Coronary artery (tissue), 2 donors: ENCODE measurements at regions not wholly inside any gene's neighbourhood (a gene's known extent, or its start where the extent isn't known, plus 50 kb on each side); places are given as distances from the start of the nearest gene placed in this dataset.

Source experiments
- DNase-seq: peaks from one replicate; pipeline ENCODE4 v3.0.0-alpha.2; 2017; ENCODE audit warnings: low spot score
- H3K27ac ChIP-seq, 2 donors: fragments of 200-600 bp; sonication (generic); one replicate each; pipeline ENCODE4 v1.5.1; 2016 to 2019
- H3K4me3 ChIP-seq: fragments of 200-600 bp; sonication (generic); 2 replicates; pipeline ENCODE4 v1.5.1; 2016; ENCODE audit warnings: mild to moderate bottlenecking, moderate library complexity
- CTCF ChIP-seq: fragments of 200-600 bp; sonication (generic); IDR thresholded peaks from one replicate; pipeline ENCODE4 v1.5.1; 2019; ENCODE audit warnings: antibody characterized with exemption

- no peak overlapping the region for H3K4me3 ChIP-seq
- no peak for DNase-seq
- TF ChIP-seq CTCF = no peak
- H3K27ac ChIP-seq = no peak overlapping the region
These were observed 2638.7 kb upstream of the PCDH20 start for GRCh38 chr13:64054321-64054720.

GRCh38 chr13:64052521-64052920 is 2636.9 kb upstream of the PCDH20 start:
- Histone ChIP-seq H3K4me3 (no peak overlapping the region), H3K27ac (no peak overlapping the region)
- TF ChIP-seq CTCF = no peak
- no peak for DNase-seq

- no peak for TF ChIP-seq CTCF
- DNase-seq = no peak
- Histone ChIP-seq H3K4me3 (no peak overlapping the region), H3K27ac (no peak overlapping the region)
These were observed 2635.6 kb upstream of the PCDH20 start for GRCh38 chr13:64051278-64051677.

- no peak for TF ChIP-seq CTCF
- H3K4me3 ChIP-seq = no peak overlapping the region
- DNase-seq = no peak
- H3K27ac ChIP-seq = no peak overlapping the region
These were observed 2625.6 kb upstream of the PCDH20 start for GRCh38 chr13:64041296-64041695.

- Histone ChIP-seq H3K27ac (no peak overlapping the region), H3K4me3 (no peak overlapping the region)
- no peak for TF ChIP-seq CTCF
- no peak for DNase-seq
These were observed 2618.3 kb upstream of the PCDH20 start for GRCh38 chr13:64033921-64034320.

GRCh38 chr13:64029343-64030093 is 2613.9 kb upstream of the PCDH20 start:
- no peak for DNase-seq
- no peak overlapping the region for H3K27ac ChIP-seq
- H3K4me3 ChIP-seq = no peak overlapping the region
- no peak for TF ChIP-seq CTCF

- no peak for TF ChIP-seq CTCF
- H3K27ac ChIP-seq = no peak overlapping the region
- no peak overlapping the region for H3K4me3 ChIP-seq
- no peak for DNase-seq
These were observed 2612.9 kb upstream of the PCDH20 start for GRCh38 chr13:64028551-64028950.
